ENCODE measurements at regions not wholly inside any gene's neighbourhood (a gene's known extent, or its start where the extent isn't known, plus 50 kb on each side); places are given as distances from the start of the nearest gene placed in this dataset.

- ChIA-PET POLR2A (ENCODE audit: unreplicated experiment) (no interaction called here), CTCF (no interaction called here)
- H3F3A ChIP-seq (ENCODE audit: low read length, unreplicated experiment): no peaks in the 10 kb centered on the region
- ATAC-seq: peak; percentile 82
- H3K4me1 ChIP-seq (ENCODE audit: insufficient read depth, low read length): no peaks in the 10 kb centered on the region
- no peak overlapping the region for H3K4me2 ChIP-seq (ENCODE audit: low read length)
- H3K9me2 ChIP-seq (replicated peaks; ENCODE audit: low read length): no peaks in the 10 kb centered on the region
- intact Hi-C loops (cut with micrococcal nuclease): no loop called here
- no peaks in the 10 kb centered on the region for H3K27me3 ChIP-seq (ENCODE audit: low read length)
- H3K79me2 ChIP-seq (ENCODE audit: low read length): no peaks in the 10 kb centered on the region
- H2AFZ ChIP-seq (ENCODE audit: low read length): no peak overlapping the region
- H4K20me1 ChIP-seq (ENCODE audit: low read length): no peaks in the 10 kb centered on the region
- H3K36me3 ChIP-seq (ENCODE audit: low read depth, low read length): no peaks in the 10 kb centered on the region
- H3K4me3 ChIP-seq (ENCODE audit: low read length): no peak overlapping the region
- no peaks in the 10 kb centered on the region for H3K9me3 ChIP-seq (ENCODE audit: low read length)
- TSS peak; percentile 94 for BruUV-seq (replicated peaks)
- H3K9ac ChIP-seq (ENCODE audit: low read length): no peak overlapping the region
- DNase-seq: no peak
- TF ChIP-seq CTCF (conservative IDR thresholded peaks at IDR 0.05; ENCODE audit: low read depth, low read length) (no peak), EZH2 (IDR thresholded peaks at IDR 0.05; ENCODE audit: low read length, unreplicated experiment) (no peak), EZH2phosphoT487 (IDR thresholded peaks at IDR 0.05; ENCODE audit: borderline replicate concordance, low read length) (no peak)
- H3K27ac ChIP-seq (ENCODE audit: low read length): no peak overlapping the region
Measured at GRCh38 chr6:43910638-43911353, 140.8 kb downstream of the VEGFA start.

GRCh38 chr6:43910149-43910637, 140.2 kb downstream of the VEGFA start:
- no peaks in the 10 kb centered on the region for H3K79me2 ChIP-seq (ENCODE audit: low read length)
- no peak overlapping the region for H3K27ac ChIP-seq (ENCODE audit: low read length)
- intact Hi-C loops (cut with micrococcal nuclease): no loop called here
- H3F3A ChIP-seq (ENCODE audit: low read length, unreplicated experiment): no peaks in the 10 kb centered on the region
- ChIA-PET CTCF (no interaction called here), POLR2A (ENCODE audit: unreplicated experiment) (no interaction called here)
- H3K9ac ChIP-seq (ENCODE audit: low read length): no peak overlapping the region
- no peaks in the 10 kb centered on the region for H3K27me3 ChIP-seq (ENCODE audit: low read length)
- DNase-seq (no peak), ATAC-seq (no peak)
- H3K9me2 ChIP-seq (replicated peaks; ENCODE audit: low read length): no peaks in the 10 kb centered on the region
- no peak overlapping the region for H3K4me2 ChIP-seq (ENCODE audit: low read length)
- H3K4me1 ChIP-seq (ENCODE audit: insufficient read depth, low read length): no peaks in the 10 kb centered on the region
- H4K20me1 ChIP-seq (ENCODE audit: low read length): no peaks in the 10 kb centered on the region
- TF ChIP-seq EZH2phosphoT487 (IDR thresholded peaks at IDR 0.05; ENCODE audit: borderline replicate concordance, low read length): no peak
- no peak for TF ChIP-seq EZH2 (IDR thresholded peaks at IDR 0.05; ENCODE audit: low read length, unreplicated experiment)
- no peak for TF ChIP-seq CTCF (conservative IDR thresholded peaks at IDR 0.05; ENCODE audit: low read depth, low read length)
- H3K36me3 ChIP-seq (ENCODE audit: low read depth, low read length): no peaks in the 10 kb centered on the region
- H3K9me3 ChIP-seq (ENCODE audit: low read length): no peaks in the 10 kb centered on the region
- no peak overlapping the region for H2AFZ ChIP-seq (ENCODE audit: low read length)
- H3K4me3 ChIP-seq (ENCODE audit: low read length): no peak overlapping the region
- BruUV-seq (replicated peaks): TSS peak; percentile 80

GRCh38 chr6:43909474-43910148, 139.6 kb downstream of the VEGFA start:
- no peaks in the 10 kb centered on the region for H3K9me3 ChIP-seq (ENCODE audit: low read length)
- H3K79me2 ChIP-seq (ENCODE audit: low read length): no peaks in the 10 kb centered on the region
- no peaks in the 10 kb centered on the region for H3K27me3 ChIP-seq (ENCODE audit: low read length)
- intact Hi-C loops (cut with micrococcal nuclease): no loop called here
- H3K9me2 ChIP-seq (replicated peaks; ENCODE audit: low read length): no peaks in the 10 kb centered on the region
- BruUV-seq (replicated peaks): no TSS peak
- H3K27ac ChIP-seq (ENCODE audit: low read length): no peak overlapping the region
- no peaks in the 10 kb centered on the region for H3F3A ChIP-seq (ENCODE audit: low read length, unreplicated experiment)
- ChIA-PET CTCF (no interaction called here), POLR2A (ENCODE audit: unreplicated experiment) (no interaction called here)
- no peaks in the 10 kb centered on the region for H3K36me3 ChIP-seq (ENCODE audit: low read depth, low read length)
- no peaks in the 10 kb centered on the region for H3K4me1 ChIP-seq (ENCODE audit: insufficient read depth, low read length)
- TF ChIP-seq EZH2 (IDR thresholded peaks at IDR 0.05; ENCODE audit: low read length, unreplicated experiment) (no peak), EZH2phosphoT487 (IDR thresholded peaks at IDR 0.05; ENCODE audit: borderline replicate concordance, low read length) (no peak), CTCF (conservative IDR thresholded peaks at IDR 0.05; ENCODE audit: low read depth, low read length) (no peak)
- no peak overlapping the region for H3K9ac ChIP-seq (ENCODE audit: low read length)
- no peak overlapping the region for H3K4me3 ChIP-seq (ENCODE audit: low read length)
- ATAC-seq (no peak), DNase-seq (no peak)
- H4K20me1 ChIP-seq (ENCODE audit: low read length): no peaks in the 10 kb centered on the region
- H3K4me2 ChIP-seq (ENCODE audit: low read length): no peak overlapping the region
- H2AFZ ChIP-seq (ENCODE audit: low read length): no peak overlapping the region
